ENCODE measurements at regions not wholly inside any gene's neighbourhood (a gene's known extent, or its start where the extent isn't known, plus 50 kb on each side); places are given as distances from the start of the nearest gene placed in this dataset.

- TF ChIP-seq POLR2A (IDR thresholded peaks at IDR 0.05) = no peak
- TF ChIP-seq CTCF (IDR thresholded peaks at IDR 0.05 in 8 of 11, conservative IDR thresholded peaks at IDR 0.05 in 3 of 11) = no peak
These were observed 57.2 kb upstream of the MAFB start for GRCh38 chr20:40746251-40746650.

Measured in spleen (tissue), 7 donors.